Pancreas (tissue), 10 donors: ENCODE measurements at regions not wholly inside any gene's neighbourhood (a gene's known extent, or its start where the extent isn't known, plus 50 kb on each side); places are given as distances from the start of the nearest gene placed in this dataset.

Experiments used
- ATAC-seq, 4 donors: fragments of 200-7000 bp; cut with Tn5 transposase; one replicate each; pipeline versions ENCODE4 v1.8.0 to v1.9.1; 2020; ENCODE audit warnings: mild to moderate bottlenecking in 4 of 4, moderate library complexity in 4 of 4
- DNase-seq, 6 donors: peaks; one replicate each; pipeline ENCODE4 v3.0.0-alpha.2; 2020
- FAIRE-seq: peaks from 2 replicates; lab custom pipeline; 2012; peaks lifted over from hg19 to GRCh38; lab: Jason Lieb, UNC
- H3K27ac ChIP-seq, 4 donors: fragments of 200-600 bp; sonication (generic); 1 replicate in 3 of 4; 2 replicates in 1 of 4; pipeline versions ENCODE4 v1.5.0 to v1.8.0; 2020
- H3K27me3 ChIP-seq, 4 donors: fragments of 200-600 bp; one replicate each; pipeline ENCODE4 v1.8.0; 2021
- H3K36me3 ChIP-seq, 3 donors: fragments of 200-600 bp; sonication (generic) in 1 of 3; one replicate each; pipeline versions ENCODE4 v1.5.0 to v1.8.0; 2020 to 2021
- H3K4me1 ChIP-seq, 3 donors: fragments of 200-600 bp; one replicate each; pipeline ENCODE4 v1.8.0; 2021
- H3K4me3 ChIP-seq, 4 donors: fragments of 200-600 bp; sonication (generic) in 2 of 4; one replicate each; pipeline versions ENCODE4 v1.5.0 to v1.8.0; 2020 to 2021
- H3K9me3 ChIP-seq, 4 donors: fragments of 200-600 bp; one replicate each; pipeline ENCODE4 v1.8.0; 2021
- WGBS, 2 donors: extraction: QIAGEN DNeasy Blood & Tissue Kit; methylation state at CpG; one replicate each; pipeline ENCODE4 v1.1.7; 2013; 5-methylcytosine and 5-hydroxymethylcytosine counted together
- intact Hi-C, 3 donors: fragments of 100-400 bp; cut with DNase I; formaldehyde crosslinking; loops; one replicate each; pipeline versions ENCODE4 v1.11.1 to v1.14.2; 2022
- TF ChIP-seq, protein P1 (sequence below), 4 donors: fragments of 200-600 bp; sonication (generic) in 3 of 4; IDR thresholded peaks; one replicate each; pipeline versions ENCODE4 v1.5.0 to v1.8.0; 2021; ENCODE audit warnings: antibody characterized with exemption in 4 of 4
- donor health status: healthy with polysubstance abuse.
- donor health status: DM: no; HTN: no; CAD: no; lungs with moderate emphysema.
- donor health status: DM: no; HTN: no; CAD: no.
- donor health status: control.
- donor health status: control.
- donor health status: Bipolar disorder and iron deficiency.
- donor health status: DM: yes; HTN: yes; CAD: no.
- donor health status: DM: no; HTN: no; CAD: no.
- donor health status: DM: no; HTN: no; CAD: no.
- donor health status: DM: yes; HTN: yes; CAD: no.

- FAIRE-seq: no peak
- no peak overlapping the region for H3K27ac ChIP-seq
- ATAC-seq: no peak
- 56 to 71% methylated on average over 7 of the region's 7 CpGs for WGBS, 2 donors
- no peak overlapping the region for H3K4me3 ChIP-seq
- peaks cover 0 to 5% (median 0%) of the 10 kb centered on the region in 4 donors for H3K27me3 ChIP-seq
- TF ChIP-seq, protein P1, sequence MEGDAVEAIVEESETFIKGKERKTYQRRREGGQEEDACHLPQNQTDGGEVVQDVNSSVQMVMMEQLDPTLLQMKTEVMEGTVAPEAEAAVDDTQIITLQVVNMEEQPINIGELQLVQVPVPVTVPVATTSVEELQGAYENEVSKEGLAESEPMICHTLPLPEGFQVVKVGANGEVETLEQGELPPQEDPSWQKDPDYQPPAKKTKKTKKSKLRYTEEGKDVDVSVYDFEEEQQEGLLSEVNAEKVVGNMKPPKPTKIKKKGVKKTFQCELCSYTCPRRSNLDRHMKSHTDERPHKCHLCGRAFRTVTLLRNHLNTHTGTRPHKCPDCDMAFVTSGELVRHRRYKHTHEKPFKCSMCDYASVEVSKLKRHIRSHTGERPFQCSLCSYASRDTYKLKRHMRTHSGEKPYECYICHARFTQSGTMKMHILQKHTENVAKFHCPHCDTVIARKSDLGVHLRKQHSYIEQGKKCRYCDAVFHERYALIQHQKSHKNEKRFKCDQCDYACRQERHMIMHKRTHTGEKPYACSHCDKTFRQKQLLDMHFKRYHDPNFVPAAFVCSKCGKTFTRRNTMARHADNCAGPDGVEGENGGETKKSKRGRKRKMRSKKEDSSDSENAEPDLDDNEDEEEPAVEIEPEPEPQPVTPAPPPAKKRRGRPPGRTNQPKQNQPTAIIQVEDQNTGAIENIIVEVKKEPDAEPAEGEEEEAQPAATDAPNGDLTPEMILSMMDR (IDR thresholded peaks at IDR 0.05): no peak
- DNase-seq: no peak
- intact Hi-C loops: no loop called here
- H3K36me3 ChIP-seq: no peaks in the 10 kb centered on the region
- no peaks in the 10 kb centered on the region for H3K4me1 ChIP-seq
- H3K9me3 ChIP-seq: peaks cover 0 to 3% (median 0%) of the 10 kb centered on the region in 4 donors
Measured at GRCh38 chr13:106423530-106423929, 111.9 kb downstream of the EFNB2 start.

- Histone ChIP-seq H3K9me3 (peaks cover 0 to 3% (median 0%) of the 10 kb centered on the region in 4 donors), H3K4me1 (no peaks in the 10 kb centered on the region), H3K27ac (no peak overlapping the region), H3K36me3 (no peaks in the 10 kb centered on the region), H3K4me3 (no peak overlapping the region), H3K27me3 (peaks cover 0 to 10% (median 0%) of the 10 kb centered on the region in 4 donors)
- intact Hi-C loops: no loop called here
- FAIRE-seq: no peak
- TF ChIP-seq, protein P1 (IDR thresholded peaks at IDR 0.05): no peak
- no peak for DNase-seq
- 28 to 29% methylated on average over 4 of the region's 4 CpGs for WGBS, 2 donors
- ATAC-seq: no peak
Measured at GRCh38 chr13:106418556-106418955, 116.9 kb downstream of the EFNB2 start.

DNA sequence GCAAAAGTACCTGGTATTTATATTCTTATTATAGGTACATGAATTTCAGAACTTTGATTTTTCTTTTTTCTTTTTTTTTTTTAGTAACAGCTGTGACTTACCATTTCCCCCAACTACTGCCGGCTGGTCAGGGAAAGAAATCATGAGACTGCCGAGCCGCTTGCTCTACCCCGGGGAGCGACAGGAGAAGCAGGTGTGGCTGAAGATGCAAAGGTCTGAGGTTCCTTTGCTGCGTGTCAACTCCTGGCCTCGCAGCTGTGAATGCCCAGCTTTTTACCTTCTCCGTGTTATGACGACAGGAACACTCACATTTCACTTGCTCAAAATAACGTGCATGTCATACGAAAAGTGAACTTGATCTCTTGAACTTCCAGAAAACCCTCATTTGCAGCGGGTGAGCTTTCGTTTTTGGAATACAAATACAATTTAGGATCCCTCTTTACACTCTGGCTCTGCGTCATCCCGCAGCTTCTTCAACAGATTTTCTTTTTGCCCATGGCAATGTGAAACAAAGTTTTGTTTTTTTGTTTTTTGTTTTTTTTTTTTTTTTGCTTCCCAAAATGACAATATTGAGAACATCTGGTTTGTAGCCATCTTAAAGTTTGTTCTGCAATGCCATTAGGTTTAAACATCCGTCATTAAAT, 117.9 kb downstream of the EFNB2 start:
- no peaks in the 10 kb centered on the region for H3K36me3 ChIP-seq
- peaks cover 0 to 10% (median 0%) of the 10 kb centered on the region in 4 donors for H3K27me3 ChIP-seq
- TF ChIP-seq, protein P1 (IDR thresholded peaks at IDR 0.05): no peak
- intact Hi-C loops: no loop called here
- 41 to 53% methylated on average over 16 of the region's 16 CpGs for WGBS, 2 donors
- no peak overlapping the region for H3K4me3 ChIP-seq
- no peaks in the 10 kb centered on the region for H3K4me1 ChIP-seq
- FAIRE-seq (no peak), DNase-seq (no peak), ATAC-seq (no peak)
- H3K9me3 ChIP-seq: peaks cover 0 to 3% (median 0%) of the 10 kb centered on the region in 4 donors
- H3K27ac ChIP-seq: no peak overlapping the region

GRCh38 chr13:106416645-106417044, 118.8 kb downstream of the EFNB2 start:
- FAIRE-seq (no peak), DNase-seq (no peak), ATAC-seq (no peak)
- intact Hi-C loops: no loop called here
- Histone ChIP-seq H3K9me3 (peaks cover 0 to 3% (median 0%) of the 10 kb centered on the region in 4 donors), H3K4me3 (no peak overlapping the region), H3K4me1 (no peaks in the 10 kb centered on the region), H3K27ac (no peak overlapping the region), H3K27me3 (peaks cover 0 to 10% (median 0%) of the 10 kb centered on the region in 4 donors), H3K36me3 (no peaks in the 10 kb centered on the region)
- TF ChIP-seq, protein P1 (IDR thresholded peaks at IDR 0.05): no peak
- 88 to 92% methylated on average over 3 of the region's 3 CpGs for WGBS, 2 donors

GRCh38 chr13:106415971-106416370, 119.5 kb downstream of the EFNB2 start:
- 50 to 52% methylated on average over 1 of the region's 1 CpG for WGBS, 2 donors
- intact Hi-C loops: no loop called here

More at GRCh38 chr13:106415971-106416370, 119.5 kb downstream of the EFNB2 start:
- Histone ChIP-seq H3K36me3 (no peaks in the 10 kb centered on the region), H3K27ac (no peak overlapping the region), H3K9me3 (peaks cover 0 to 3% (median 0%) of the 10 kb centered on the region in 4 donors), H3K4me1 (no peaks in the 10 kb centered on the region), H3K27me3 (peaks cover 0 to 10% (median 0%) of the 10 kb centered on the region in 4 donors), H3K4me3 (no peak overlapping the region)
- TF ChIP-seq, protein P1 (IDR thresholded peaks at IDR 0.05): no peak
- FAIRE-seq (no peak), DNase-seq (no peak), ATAC-seq (no peak)
